ENCODE measurements at regions not wholly inside any gene's neighbourhood (a gene's known extent, or its start where the extent isn't known, plus 50 kb on each side); places are given as distances from the start of the nearest gene placed in this dataset.
A peak's percentile ranks its signal among the peaks of the same experiment; 100 is the strongest.

DNA sequence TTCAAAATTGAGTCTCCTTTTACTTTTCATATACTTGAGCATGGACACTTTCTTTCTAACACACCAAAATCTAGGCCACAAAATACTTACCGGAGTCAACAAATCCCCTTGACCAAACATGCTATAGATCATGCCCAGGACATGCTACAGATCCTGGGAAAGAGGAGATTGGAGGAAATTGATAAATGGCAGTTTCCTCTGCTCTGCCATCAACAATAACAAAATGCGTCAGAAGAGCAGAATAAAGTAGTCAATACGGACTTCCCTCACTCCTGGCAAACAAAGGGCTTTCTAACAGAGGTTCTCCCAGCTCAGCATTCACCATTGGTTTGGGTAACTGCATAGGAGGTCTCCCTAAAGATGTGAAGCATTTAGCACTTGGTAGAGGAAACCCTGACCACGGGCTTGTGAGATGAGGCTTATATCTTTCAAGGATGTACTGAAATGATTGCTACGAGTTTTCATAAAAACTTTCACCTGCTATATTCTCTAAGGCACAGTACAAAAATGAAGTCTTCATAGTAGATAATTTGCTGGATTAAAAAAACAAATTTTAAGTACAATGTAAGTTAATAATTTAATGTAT is 283.8 kb upstream of the RUNX1 start:
- peaks cover 0 to 2% (median 0%) of the 10 kb centered on the region in 4 donors for H3K9me3 ChIP-seq (ENCODE audit: control insufficient read depth in 4 of 4, insufficient read depth in 3 of 4, low read length in 3 of 4)
- DNase-seq (no peak), ATAC-seq (ENCODE audit: insufficient read depth, low FRiP score) (no peak)
- TF ChIP-seq CTCF (IDR thresholded peaks at IDR 0.05; ENCODE audit: control extremely low read depth, extremely low read depth) = no peak
- peaks cover 0 to 7% (median 0%) of the 10 kb centered on the region in 5 donors for H3K4me1 ChIP-seq (ENCODE audit: control insufficient read depth in 5 of 5, insufficient read depth in 5 of 5, low read length in 5 of 5)
- 70 to 81% methylated on average over 5 of the region's 5 CpGs for WGBS, 2 donors
- no peak overlapping the region for H3K9ac ChIP-seq (ENCODE audit: insufficient read depth in 1 of 2, low read length in 2 of 2)
- no peak overlapping the region for H3K27ac ChIP-seq (ENCODE audit: low read depth in 1 of 2, low read length in 1 of 2)
- no peaks in the 10 kb centered on the region for H3K36me3 ChIP-seq (ENCODE audit: control insufficient read depth in 4 of 4, insufficient read depth in 4 of 4, low read length in 4 of 4)
- H3K4me3 ChIP-seq = no peak overlapping the region
- no peaks in the 10 kb centered on the region for H3K27me3 ChIP-seq (ENCODE audit: control insufficient read depth in 3 of 3, insufficient read depth in 3 of 3, low read length in 2 of 3)

GRCh38 chr21:35329940-35330660 is 281.0 kb upstream of the RUNX1 start:
- Histone ChIP-seq H3K9me3 (ENCODE audit: control insufficient read depth in 4 of 4, insufficient read depth in 3 of 4, low read length in 3 of 4) (peaks cover 0 to 2% (median 0%) of the 10 kb centered on the region in 4 donors), H3K4me1 (ENCODE audit: control insufficient read depth in 5 of 5, insufficient read depth in 5 of 5, low read length in 5 of 5) (peaks cover 0 to 7% (median 0%) of the 10 kb centered on the region in 5 donors), H3K4me3 (no peak overlapping the region), H3K27me3 (ENCODE audit: control insufficient read depth in 3 of 3, insufficient read depth in 3 of 3, low read length in 2 of 3) (no peaks in the 10 kb centered on the region), H3K9ac (ENCODE audit: insufficient read depth in 1 of 2, low read length in 2 of 2) (no peak overlapping the region), H3K27ac (ENCODE audit: low read depth in 1 of 2, low read length in 1 of 2) (no peak overlapping the region), H3K36me3 (ENCODE audit: control insufficient read depth in 4 of 4, insufficient read depth in 4 of 4, low read length in 4 of 4) (no peaks in the 10 kb centered on the region)
- DNase-seq = peak in 1 of 3 donors; percentile 9
- no peak for ATAC-seq (ENCODE audit: insufficient read depth, low FRiP score)
- WGBS, 2 donors = 82 to 91% methylated on average over 4 of the region's 4 CpGs
- TF ChIP-seq CTCF (IDR thresholded peaks at IDR 0.05; ENCODE audit: control extremely low read depth, extremely low read depth) = no peak

DNA sequence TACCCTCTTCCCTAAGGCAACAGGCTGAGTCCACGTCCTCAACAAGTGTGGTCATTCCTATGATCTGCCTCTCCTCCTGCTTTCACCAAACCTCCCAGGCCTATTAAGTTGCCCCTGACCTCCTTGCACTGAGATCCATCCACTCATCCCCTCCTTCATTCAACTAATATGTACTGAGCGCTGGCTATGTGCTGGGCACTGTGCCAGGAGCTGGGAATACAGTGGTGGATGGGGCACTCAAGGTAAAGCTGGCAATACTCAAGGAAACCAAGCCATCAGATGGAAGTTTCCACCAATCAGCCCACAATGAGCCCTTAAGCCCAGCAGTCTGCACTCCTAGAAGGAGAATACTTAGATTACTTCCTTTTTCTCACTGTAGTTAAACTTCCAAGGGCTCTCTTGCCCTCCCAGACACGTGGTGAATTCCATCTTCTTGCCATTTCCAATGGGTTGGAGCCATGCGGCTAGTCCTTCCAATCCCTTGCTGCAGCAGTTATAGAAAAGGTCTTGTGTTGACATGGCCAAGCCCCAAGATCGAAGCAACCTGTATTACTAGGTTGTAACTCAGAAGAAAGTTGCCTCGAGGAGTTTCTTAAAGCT is 279.9 kb upstream of the RUNX1 start:
- DNase-seq = peak in 1 of 3 donors; percentile 17
- no peak for TF ChIP-seq CTCF (IDR thresholded peaks at IDR 0.05; ENCODE audit: control extremely low read depth, extremely low read depth)
- Histone ChIP-seq H3K4me1 (ENCODE audit: control insufficient read depth in 5 of 5, insufficient read depth in 5 of 5, low read length in 5 of 5) (peaks cover 0 to 12% (median 0%) of the 10 kb centered on the region in 5 donors), H3K27me3 (ENCODE audit: control insufficient read depth in 3 of 3, insufficient read depth in 3 of 3, low read length in 2 of 3) (no peaks in the 10 kb centered on the region), H3K36me3 (ENCODE audit: control insufficient read depth in 4 of 4, insufficient read depth in 4 of 4, low read length in 4 of 4) (no peaks in the 10 kb centered on the region), H3K9ac (ENCODE audit: insufficient read depth in 1 of 2, low read length in 2 of 2) (no peak overlapping the region), H3K27ac (ENCODE audit: low read depth in 1 of 2, low read length in 1 of 2) (no peak overlapping the region), H3K9me3 (ENCODE audit: control insufficient read depth in 4 of 4, insufficient read depth in 3 of 4, low read length in 3 of 4) (peaks cover 0 to 2% (median 0%) of the 10 kb centered on the region in 4 donors), H3K4me3 (no peak overlapping the region)
- no peak for ATAC-seq (ENCODE audit: insufficient read depth, low FRiP score)
- WGBS, 2 donors = 70 to 84% methylated on average over 6 of the region's 6 CpGs
